Smooth muscle cell (in vitro differentiated cells): ENCODE measurements at regions not wholly inside any gene's neighbourhood (a gene's known extent, or its start where the extent isn't known, plus 50 kb on each side); places are given as distances from the start of the nearest gene placed in this dataset.
A peak's percentile ranks its signal among the peaks of the same experiment; 100 is the strongest.

Experiments used
- DNase-seq: peaks from one replicate; lab custom pipeline; 2025; ENCODE audit not compliant: unreplicated experiment; lab: John Stamatoyannopoulos, UW
- H2AFZ ChIP-seq: fragments of 200-600 bp; sonication (generic); 2 replicates; pipeline ENCODE4 v1.6.0; 2016; ENCODE audit warnings: antibody characterized with exemption, low read depth, mild to moderate bottlenecking
- H3F3A ChIP-seq: fragments of 200-600 bp; sonication (generic); 2 replicates; pipeline ENCODE4 v1.6.0; 2017; ENCODE audit warnings: antibody characterized with exemption, low read depth
- H3K27ac ChIP-seq: fragments of 200-600 bp; sonication (generic); 2 replicates; pipeline ENCODE4 v1.5.1; 2016; ENCODE audit warnings: low read depth, mild to moderate bottlenecking
- H3K27me3 ChIP-seq: fragments of 200-600 bp; sonication (generic); 2 replicates; pipeline ENCODE4 v1.6.1; 2016; ENCODE audit warnings: low read depth, mild to moderate bottlenecking
- H3K36me3 ChIP-seq: fragments of 200-600 bp; sonication (generic); 2 replicates; pipeline ENCODE4 v1.5.1; 2016; ENCODE audit warnings: low read depth
- H3K4me1 ChIP-seq: fragments of 200-600 bp; sonication (generic); 2 replicates; pipeline ENCODE4 v1.5.1; 2016; ENCODE audit warnings: low read depth
- H3K4me2 ChIP-seq: fragments of 200-600 bp; sonication (generic); 2 replicates; pipeline ENCODE4 v1.6.0; 2016; ENCODE audit warnings: mild to moderate bottlenecking
- H3K4me3 ChIP-seq: fragments of 200-600 bp; sonication (generic); 2 replicates; pipeline ENCODE4 v1.5.1; 2016; ENCODE audit warnings: mild to moderate bottlenecking
- H3K79me2 ChIP-seq: fragments of 200-600 bp; sonication (generic); 2 replicates; pipeline ENCODE4 v1.6.0; 2016; ENCODE audit warnings: low read depth, mild to moderate bottlenecking
- H3K9ac ChIP-seq: fragments of 200-600 bp; sonication (generic); 2 replicates; pipeline ENCODE4 v1.6.0; 2016; ENCODE audit warnings: low read depth
- H3K9me3 ChIP-seq: fragments of 200-600 bp; sonication (generic); replicated peaks from 2 replicates; pipeline ENCODE4 v1.5.1; 2016; ENCODE audit warnings: low read depth
- H4K20me1 ChIP-seq: fragments of 200-600 bp; sonication (generic); 2 replicates; pipeline ENCODE4 v1.6.0; 2016; ENCODE audit warnings: low read depth
- WGBS: methylation state at CpG from one replicate; pipeline ENCODE4 v1.1.7; 2016; ENCODE audit warnings: low lambda C conversion rate; 5-methylcytosine and 5-hydroxymethylcytosine counted together
- microRNA counts: library from miRNA; unstranded; fragments of <30 nt; microRNA quantifications from one replicate; lab custom pipeline; 2016
- microRNA-seq: library from miRNA; unstranded; fragments of <30 nt; microRNA quantifications from one replicate; pipeline ENCODE4, GENCODE V29; 2016; ENCODE audit warnings: borderline number of aligned reads
- small RNA-seq: library from RNA; depleted of rRNA; stranded (forward); fragments of <200 nt; gene quantifications from one replicate; pipeline ENCODE3, GENCODE V24; 2014
- TF ChIP-seq, protein P1 (sequence below): fragments of 200-600 bp; sonication (generic); IDR thresholded peaks from 2 replicates; pipeline ENCODE4 v1.5.1; 2017; ENCODE audit warnings: borderline replicate concordance, mild to moderate bottlenecking, antibody characterized with exemption; ENCODE audit not compliant: insufficient read depth, poor library complexity, severe bottlenecking

DNA sequence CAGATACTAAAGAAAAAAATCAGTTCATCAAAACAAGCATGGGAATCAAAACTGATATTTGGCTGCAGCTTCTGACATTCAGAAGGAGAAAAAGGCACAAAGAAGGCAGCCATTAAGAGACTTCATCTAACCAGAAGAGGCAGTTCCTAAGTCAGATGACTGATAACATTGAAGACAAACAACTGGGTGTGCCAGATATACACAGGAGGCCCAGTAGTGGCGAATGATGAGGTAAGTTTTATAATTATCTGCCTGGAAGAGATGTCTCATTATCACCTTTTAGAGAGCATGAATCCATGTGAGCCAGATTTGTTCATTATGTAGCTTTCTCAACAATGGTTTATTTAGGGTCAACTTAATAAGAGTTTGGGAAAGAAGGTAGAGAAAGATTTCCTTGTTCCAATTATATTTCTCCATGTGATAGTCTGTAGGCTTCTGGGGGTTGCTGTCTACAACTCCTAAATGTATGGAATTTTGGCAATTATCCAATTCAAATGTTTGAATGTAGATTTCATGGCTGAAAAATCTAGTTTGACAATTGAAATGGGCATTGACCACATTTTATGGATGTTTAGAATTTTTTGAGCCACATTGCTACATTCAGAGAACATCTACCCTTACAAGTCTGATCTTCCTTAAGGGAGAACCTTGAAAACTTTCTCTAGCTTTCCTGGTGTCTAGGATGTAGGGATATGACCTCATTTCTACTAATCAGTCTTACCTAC is 50.4 kb upstream of the RASGRF1 start:
- Histone ChIP-seq H4K20me1 (no peaks in the 10 kb centered on the region), H3K9me3 (no peaks in the 10 kb centered on the region), H2AFZ (no peak overlapping the region), H3F3A (no peaks in the 10 kb centered on the region), H3K27ac (no peak overlapping the region), H3K4me2 (no peak overlapping the region), H3K4me3 (no peak overlapping the region), H3K36me3 (no peaks in the 10 kb centered on the region), H3K79me2 (no peaks in the 10 kb centered on the region), H3K27me3 (peaks cover 3% of the 10 kb centered on the region), H3K4me1 (no peaks in the 10 kb centered on the region), H3K9ac (no peak overlapping the region)
- TF ChIP-seq, protein P1, sequence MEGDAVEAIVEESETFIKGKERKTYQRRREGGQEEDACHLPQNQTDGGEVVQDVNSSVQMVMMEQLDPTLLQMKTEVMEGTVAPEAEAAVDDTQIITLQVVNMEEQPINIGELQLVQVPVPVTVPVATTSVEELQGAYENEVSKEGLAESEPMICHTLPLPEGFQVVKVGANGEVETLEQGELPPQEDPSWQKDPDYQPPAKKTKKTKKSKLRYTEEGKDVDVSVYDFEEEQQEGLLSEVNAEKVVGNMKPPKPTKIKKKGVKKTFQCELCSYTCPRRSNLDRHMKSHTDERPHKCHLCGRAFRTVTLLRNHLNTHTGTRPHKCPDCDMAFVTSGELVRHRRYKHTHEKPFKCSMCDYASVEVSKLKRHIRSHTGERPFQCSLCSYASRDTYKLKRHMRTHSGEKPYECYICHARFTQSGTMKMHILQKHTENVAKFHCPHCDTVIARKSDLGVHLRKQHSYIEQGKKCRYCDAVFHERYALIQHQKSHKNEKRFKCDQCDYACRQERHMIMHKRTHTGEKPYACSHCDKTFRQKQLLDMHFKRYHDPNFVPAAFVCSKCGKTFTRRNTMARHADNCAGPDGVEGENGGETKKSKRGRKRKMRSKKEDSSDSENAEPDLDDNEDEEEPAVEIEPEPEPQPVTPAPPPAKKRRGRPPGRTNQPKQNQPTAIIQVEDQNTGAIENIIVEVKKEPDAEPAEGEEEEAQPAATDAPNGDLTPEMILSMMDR: no peak
- WGBS: 70% methylated on average over 1 of the region's 1 CpG
- no peak for DNase-seq

MicroRNAs in the stretch of these regions (microRNA counts, 767-probe panel; counts per million panel counts)
- microRNA hsa-miR-184 (lab: Ali Mortazavi, UCI): 183 counts per million

Small RNAs in the stretch of these regions (microRNA-seq; reads per million reads assigned to microRNA genes)
- 8.2 reads per million, percentile 8 among the genes with 10 or more reads in this experiment for gene MIR184

Small RNAs in the stretch of these regions (small RNA-seq; reads per million reads assigned to genes)
- 1.1 reads per million, percentile 32 among the genes with 10 or more reads in this experiment for gene MIR184
